ENCODE measurements at regions not wholly inside any gene's neighbourhood (a gene's known extent, or its start where the extent isn't known, plus 50 kb on each side); places are given as distances from the start of the nearest gene placed in this dataset.

DNA sequence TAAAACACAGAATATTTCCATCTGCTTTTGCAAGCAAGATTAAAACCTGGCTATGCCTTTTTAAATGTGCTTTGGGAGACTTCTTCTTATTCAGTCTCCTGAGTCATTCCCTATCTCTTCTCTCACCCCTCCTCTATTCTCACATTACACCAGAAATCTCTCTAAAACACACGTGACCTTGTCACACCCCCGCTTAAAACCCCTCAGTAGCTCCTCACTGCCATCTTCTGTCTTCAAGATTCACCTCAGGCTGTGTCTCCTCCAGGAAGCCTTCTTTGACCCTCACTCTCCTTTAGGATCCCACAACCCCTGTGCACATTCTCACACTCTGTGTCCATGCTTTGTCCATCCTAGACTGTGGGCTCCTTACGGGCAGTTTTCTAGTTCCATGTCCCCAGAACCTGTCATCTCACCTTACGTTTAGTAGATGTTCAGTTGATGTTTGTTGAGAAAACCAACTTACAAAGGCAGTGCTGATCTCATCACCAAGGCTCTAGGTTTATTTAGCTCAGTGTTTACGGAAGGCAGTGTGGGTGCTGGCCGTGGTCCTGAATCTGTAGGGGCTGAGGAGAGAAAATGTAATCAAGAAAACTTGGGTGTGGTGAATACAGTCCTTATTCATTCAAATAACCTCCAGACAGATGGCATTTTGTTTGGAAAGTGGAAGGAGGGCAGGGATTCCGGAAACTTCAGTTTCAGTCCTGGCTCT, 143.5 kb downstream of the DMRTA2 start:
- H3K27ac Mint-ChIP-seq = no peak overlapping the region
- no peak overlapping the region for H3K4me3 Mint-ChIP-seq
- Histone ChIP-seq H3K36me3 (ENCODE audit: insufficient read depth) (no peaks in the 10 kb centered on the region), H3K79me2 (replicated peaks; ENCODE audit: insufficient read depth) (no peaks in the 10 kb centered on the region), H3K4me2 (no peak overlapping the region), H4K20me1 (replicated peaks; ENCODE audit: insufficient read depth) (no peaks in the 10 kb centered on the region), H2AFZ (no peak overlapping the region), H3K27ac (ENCODE audit: low read depth) (no peak overlapping the region), H3K4me1 (ENCODE audit: insufficient read depth) (peaks cover 33% of the 10 kb centered on the region), H3K4me3 (no peak overlapping the region), H3F3A (replicated peaks; ENCODE audit: low read depth) (no peaks in the 10 kb centered on the region), H3K9me2 (ENCODE audit: insufficient read depth) (no peaks in the 10 kb centered on the region), H3K27me3 (ENCODE audit: insufficient read depth) (no peaks in the 10 kb centered on the region)
- ATAC-seq (peak; percentile 71), DNase-seq (ENCODE audit: low spot score) (peak; percentile 82)
- H3K27me3 Mint-ChIP-seq (ENCODE audit: insufficient read depth, low read depth, poor library complexity) = peaks cover 13% of the 10 kb centered on the region
- H3K9me3 Mint-ChIP-seq = no peaks in the 10 kb centered on the region
- peaks cover 40% of the 10 kb centered on the region for H3K4me1 Mint-ChIP-seq
- TF ChIP-seq, protein P1, sequence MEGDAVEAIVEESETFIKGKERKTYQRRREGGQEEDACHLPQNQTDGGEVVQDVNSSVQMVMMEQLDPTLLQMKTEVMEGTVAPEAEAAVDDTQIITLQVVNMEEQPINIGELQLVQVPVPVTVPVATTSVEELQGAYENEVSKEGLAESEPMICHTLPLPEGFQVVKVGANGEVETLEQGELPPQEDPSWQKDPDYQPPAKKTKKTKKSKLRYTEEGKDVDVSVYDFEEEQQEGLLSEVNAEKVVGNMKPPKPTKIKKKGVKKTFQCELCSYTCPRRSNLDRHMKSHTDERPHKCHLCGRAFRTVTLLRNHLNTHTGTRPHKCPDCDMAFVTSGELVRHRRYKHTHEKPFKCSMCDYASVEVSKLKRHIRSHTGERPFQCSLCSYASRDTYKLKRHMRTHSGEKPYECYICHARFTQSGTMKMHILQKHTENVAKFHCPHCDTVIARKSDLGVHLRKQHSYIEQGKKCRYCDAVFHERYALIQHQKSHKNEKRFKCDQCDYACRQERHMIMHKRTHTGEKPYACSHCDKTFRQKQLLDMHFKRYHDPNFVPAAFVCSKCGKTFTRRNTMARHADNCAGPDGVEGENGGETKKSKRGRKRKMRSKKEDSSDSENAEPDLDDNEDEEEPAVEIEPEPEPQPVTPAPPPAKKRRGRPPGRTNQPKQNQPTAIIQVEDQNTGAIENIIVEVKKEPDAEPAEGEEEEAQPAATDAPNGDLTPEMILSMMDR (conservative IDR thresholded peaks at IDR 0.05; ENCODE audit: low read depth in 2 of 2) = peak in 1 of 2 experiments; percentile 29; a peak in 2 of 4 replicates
- TF ChIP-seq JUNB (IDR thresholded peaks at IDR 0.05; ENCODE audit: unreplicated experiment) (no peak), ZNF114 (CRISPR knock-in tag; IDR thresholded peaks at IDR 0.05) (0 out of 2 replicates have a peak, but pooled peaks have one; percentile 63), ZNF331 (CRISPR knock-in tag; IDR thresholded peaks at IDR 0.05; ENCODE audit: low read depth) (no peak)
- TF ChIP-seq, protein P2, sequence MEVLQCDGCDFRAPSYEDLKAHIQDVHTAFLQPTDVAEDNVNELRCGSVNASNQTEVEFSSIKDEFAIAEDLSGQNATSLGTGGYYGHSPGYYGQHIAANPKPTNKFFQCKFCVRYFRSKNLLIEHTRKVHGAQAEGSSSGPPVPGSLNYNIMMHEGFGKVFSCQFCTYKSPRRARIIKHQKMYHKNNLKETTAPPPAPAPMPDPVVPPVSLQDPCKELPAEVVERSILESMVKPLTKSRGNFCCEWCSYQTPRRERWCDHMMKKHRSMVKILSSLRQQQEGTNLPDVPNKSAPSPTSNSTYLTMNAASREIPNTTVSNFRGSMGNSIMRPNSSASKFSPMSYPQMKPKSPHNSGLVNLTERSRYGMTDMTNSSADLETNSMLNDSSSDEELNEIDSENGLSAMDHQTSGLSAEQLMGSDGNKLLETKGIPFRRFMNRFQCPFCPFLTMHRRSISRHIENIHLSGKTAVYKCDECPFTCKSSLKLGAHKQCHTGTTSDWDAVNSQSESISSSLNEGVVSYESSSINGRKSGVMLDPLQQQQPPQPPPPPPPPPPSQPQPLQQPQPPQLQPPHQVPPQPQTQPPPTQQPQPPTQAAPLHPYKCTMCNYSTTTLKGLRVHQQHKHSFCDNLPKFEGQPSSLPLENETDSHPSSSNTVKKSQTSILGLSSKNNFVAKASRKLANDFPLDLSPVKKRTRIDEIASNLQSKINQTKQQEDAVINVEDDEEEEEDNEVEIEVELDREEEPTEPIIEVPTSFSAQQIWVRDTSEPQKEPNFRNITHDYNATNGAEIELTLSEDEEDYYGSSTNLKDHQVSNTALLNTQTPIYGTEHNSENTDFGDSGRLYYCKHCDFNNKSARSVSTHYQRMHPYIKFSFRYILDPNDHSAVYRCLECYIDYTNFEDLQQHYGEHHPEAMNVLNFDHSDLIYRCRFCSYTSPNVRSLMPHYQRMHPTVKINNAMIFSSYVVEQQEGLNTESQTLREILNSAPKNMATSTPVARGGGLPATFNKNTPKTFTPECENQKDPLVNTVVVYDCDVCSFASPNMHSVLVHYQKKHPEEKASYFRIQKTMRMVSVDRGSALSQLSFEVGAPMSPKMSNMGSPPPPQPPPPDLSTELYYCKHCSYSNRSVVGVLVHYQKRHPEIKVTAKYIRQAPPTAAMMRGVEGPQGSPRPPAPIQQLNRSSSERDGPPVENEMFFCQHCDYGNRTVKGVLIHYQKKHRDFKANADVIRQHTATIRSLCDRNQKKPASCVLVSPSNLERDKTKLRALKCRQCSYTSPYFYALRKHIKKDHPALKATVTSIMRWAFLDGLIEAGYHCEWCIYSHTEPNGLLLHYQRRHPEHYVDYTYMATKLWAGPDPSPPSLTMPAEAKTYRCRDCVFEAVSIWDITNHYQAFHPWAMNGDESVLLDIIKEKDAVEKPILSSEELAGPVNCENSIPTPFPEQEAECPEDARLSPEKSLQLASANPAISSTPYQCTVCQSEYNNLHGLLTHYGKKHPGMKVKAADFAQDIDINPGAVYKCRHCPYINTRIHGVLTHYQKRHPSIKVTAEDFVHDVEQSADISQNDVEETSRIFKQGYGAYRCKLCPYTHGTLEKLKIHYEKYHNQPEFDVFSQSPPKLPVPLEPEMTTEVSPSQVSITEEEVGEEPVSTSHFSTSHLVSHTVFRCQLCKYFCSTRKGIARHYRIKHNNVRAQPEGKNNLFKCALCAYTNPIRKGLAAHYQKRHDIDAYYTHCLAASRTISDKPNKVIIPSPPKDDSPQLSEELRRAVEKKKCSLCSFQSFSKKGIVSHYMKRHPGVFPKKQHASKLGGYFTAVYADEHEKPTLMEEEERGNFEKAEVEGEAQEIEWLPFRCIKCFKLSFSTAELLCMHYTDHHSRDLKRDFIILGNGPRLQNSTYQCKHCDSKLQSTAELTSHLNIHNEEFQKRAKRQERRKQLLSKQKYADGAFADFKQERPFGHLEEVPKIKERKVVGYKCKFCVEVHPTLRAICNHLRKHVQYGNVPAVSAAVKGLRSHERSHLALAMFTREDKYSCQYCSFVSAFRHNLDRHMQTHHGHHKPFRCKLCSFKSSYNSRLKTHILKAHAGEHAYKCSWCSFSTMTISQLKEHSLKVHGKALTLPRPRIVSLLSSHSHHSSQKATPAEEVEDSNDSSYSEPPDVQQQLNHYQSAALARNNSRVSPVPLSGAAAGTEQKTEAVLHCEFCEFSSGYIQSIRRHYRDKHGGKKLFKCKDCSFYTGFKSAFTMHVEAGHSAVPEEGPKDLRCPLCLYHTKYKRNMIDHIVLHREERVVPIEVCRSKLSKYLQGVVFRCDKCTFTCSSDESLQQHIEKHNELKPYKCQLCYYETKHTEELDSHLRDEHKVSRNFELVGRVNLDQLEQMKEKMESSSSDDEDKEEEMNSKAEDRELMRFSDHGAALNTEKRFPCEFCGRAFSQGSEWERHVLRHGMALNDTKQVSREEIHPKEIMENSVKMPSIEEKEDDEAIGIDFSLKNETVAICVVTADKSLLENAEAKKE (CRISPR knock-in tag; IDR thresholded peaks at IDR 0.05) = peak; percentile 37
- TF ChIP-seq, protein P3, sequence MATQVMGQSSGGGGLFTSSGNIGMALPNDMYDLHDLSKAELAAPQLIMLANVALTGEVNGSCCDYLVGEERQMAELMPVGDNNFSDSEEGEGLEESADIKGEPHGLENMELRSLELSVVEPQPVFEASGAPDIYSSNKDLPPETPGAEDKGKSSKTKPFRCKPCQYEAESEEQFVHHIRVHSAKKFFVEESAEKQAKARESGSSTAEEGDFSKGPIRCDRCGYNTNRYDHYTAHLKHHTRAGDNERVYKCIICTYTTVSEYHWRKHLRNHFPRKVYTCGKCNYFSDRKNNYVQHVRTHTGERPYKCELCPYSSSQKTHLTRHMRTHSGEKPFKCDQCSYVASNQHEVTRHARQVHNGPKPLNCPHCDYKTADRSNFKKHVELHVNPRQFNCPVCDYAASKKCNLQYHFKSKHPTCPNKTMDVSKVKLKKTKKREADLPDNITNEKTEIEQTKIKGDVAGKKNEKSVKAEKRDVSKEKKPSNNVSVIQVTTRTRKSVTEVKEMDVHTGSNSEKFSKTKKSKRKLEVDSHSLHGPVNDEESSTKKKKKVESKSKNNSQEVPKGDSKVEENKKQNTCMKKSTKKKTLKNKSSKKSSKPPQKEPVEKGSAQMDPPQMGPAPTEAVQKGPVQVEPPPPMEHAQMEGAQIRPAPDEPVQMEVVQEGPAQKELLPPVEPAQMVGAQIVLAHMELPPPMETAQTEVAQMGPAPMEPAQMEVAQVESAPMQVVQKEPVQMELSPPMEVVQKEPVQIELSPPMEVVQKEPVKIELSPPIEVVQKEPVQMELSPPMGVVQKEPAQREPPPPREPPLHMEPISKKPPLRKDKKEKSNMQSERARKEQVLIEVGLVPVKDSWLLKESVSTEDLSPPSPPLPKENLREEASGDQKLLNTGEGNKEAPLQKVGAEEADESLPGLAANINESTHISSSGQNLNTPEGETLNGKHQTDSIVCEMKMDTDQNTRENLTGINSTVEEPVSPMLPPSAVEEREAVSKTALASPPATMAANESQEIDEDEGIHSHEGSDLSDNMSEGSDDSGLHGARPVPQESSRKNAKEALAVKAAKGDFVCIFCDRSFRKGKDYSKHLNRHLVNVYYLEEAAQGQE (IDR thresholded peaks at IDR 0.05; ENCODE audit: unreplicated experiment) = peak; percentile 93
- no peaks in the 10 kb centered on the region for H3K36me3 Mint-ChIP-seq (ENCODE audit: low read depth)

Measured in GM23338 (cell line).